GM21367 (cell line): ENCODE measurements at regions not wholly inside any gene's neighbourhood (a gene's known extent, or its start where the extent isn't known, plus 50 kb on each side); places are given as distances from the start of the nearest gene placed in this dataset.
"Not testable (repeated sequence)": the region's sequence is repeated elsewhere in the genome, so short reads cannot be mapped to it uniquely, and the experiment has no call there.

ENCODE experiments used
- ATAC-seq: cut with Tn5 transposase; IDR thresholded peaks from one replicate; pipeline ENCODE4 v1.9.1; 2021; ENCODE audit not compliant: unreplicated experiment

DNA sequence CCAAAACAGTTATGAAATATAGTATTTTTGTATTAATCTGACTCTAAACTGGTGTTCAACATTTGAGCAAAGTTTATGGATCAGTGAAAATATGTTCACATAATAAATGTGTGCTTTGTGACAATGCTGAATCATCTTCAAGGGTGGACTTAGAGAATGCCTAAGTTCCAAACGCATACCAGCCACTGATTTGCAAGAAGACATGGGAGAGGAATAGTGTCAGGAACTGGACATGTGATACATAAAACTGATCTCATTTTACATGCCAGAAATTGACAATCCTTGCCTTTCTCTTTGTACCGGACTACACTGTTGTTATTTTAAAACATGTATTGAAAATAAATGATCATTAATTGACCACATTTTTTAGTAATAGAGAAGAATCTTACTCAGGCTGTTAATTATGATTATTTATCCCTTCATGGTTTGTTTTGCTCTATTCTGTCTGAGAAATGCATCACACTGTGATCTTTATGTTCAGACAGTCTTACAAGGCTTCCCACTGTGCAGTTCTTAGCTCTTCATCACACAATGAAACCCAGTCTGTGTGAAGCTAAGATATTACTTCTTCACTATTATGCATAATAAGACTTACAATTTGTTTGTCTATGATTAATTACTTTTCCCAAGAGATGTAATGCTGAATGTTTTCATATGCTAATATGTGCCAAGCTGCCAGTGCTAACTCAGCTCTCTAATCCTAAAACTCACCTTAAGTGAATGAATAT, 1180.6 kb upstream of the CDH8 start:
- no peak for ATAC-seq

- ATAC-seq = no peak
These were observed 1165.6 kb upstream of the CDH8 start for GRCh38 chr16:63201851-63202250.

- no peak for ATAC-seq
These were observed 1164.7 kb upstream of the CDH8 start for GRCh38 chr16:63200940-63201339.

DNA sequence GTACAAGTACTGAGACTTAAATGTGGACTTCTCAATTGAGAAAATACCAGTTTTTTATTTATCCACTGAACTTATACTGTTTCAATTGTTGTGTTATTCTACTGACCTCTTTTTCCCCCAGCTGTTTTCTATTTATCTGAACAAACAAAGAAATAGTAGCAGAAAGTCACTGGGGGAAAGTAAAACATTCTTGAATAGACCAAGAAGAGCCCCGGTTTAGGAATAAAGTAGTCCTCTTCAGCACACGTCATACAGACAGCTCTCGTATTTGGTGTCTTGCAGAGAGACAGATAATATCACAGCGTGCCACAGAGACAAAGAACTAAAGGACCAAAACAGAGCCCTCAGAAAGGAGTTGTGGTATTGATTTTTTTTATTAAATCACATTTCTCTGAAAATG, 1159.1 kb upstream of the CDH8 start:
- no peak for ATAC-seq

DNA sequence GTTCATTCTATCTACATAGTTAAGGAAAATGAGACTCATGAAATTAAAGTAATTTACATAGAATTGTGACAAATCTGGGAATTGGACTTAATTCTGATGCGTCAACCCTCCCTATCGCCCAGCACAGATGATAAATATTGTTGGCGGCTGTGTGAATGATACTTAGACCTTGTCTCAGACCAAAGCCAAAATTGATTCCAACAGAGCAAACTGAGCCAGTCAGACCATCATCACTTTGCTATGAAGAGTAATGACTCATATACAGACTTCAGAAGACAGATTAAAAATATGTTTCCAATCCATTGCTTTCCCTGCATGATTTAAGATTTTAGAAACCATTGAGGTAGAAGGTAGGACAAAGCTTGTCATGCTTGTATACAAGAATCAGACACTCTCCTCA, 1156.7 kb upstream of the CDH8 start:
- no peak for ATAC-seq

- no peak for ATAC-seq
These were observed 1152.0 kb upstream of the CDH8 start for GRCh38 chr16:63188086-63188771.

- ATAC-seq = no peak
These were observed 1151.4 kb upstream of the CDH8 start for GRCh38 chr16:63187638-63188037.

- ATAC-seq = no peak
These were observed 1149.1 kb upstream of the CDH8 start for GRCh38 chr16:63185235-63185780.

DNA sequence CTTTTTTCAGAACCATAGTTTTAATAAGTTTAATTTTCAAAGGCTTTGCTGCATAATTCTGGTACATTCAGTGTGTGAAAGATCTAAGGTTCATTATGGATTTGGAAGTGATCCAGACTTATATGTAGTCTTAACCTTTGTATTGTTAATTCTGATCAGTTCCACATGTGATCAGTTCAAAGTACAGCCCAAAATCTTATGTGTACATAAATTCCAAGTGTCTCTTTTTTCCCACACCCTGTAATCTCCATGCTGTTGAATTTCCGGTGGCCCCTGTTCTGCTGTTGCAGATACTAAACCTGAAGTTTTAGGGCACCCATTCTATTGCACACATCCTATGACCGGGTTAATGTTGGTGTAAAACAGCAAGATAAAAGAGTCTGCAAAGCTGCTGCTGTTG, 1147.5 kb upstream of the CDH8 start:
- ATAC-seq = no peak

GRCh38 chr16:63175313-63175712, 1139.1 kb upstream of the CDH8 start:
- ATAC-seq = no peak

- no peak for ATAC-seq
These were observed 1138.6 kb upstream of the CDH8 start for GRCh38 chr16:63174801-63175200.

DNA sequence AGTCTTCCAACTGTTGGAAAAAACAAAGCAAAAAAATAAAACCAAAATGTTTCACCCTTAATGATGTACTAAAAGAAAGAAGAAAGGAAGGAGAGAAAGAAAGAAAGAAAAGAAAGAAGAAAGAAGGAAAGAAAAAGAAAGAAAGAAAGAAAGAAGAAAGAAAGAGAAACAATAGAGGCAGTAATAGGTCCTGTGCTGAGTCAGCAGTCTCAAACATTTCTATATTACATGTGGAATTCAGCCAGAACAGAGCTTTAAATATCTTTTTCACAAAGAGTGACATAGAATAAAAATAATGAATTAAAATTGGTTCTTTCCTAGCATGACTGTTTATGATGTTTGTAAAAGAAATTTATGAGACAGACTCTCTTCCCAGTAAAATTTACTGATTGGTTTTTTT, 1135.3 kb upstream of the CDH8 start:
- ATAC-seq = no peak

DNA sequence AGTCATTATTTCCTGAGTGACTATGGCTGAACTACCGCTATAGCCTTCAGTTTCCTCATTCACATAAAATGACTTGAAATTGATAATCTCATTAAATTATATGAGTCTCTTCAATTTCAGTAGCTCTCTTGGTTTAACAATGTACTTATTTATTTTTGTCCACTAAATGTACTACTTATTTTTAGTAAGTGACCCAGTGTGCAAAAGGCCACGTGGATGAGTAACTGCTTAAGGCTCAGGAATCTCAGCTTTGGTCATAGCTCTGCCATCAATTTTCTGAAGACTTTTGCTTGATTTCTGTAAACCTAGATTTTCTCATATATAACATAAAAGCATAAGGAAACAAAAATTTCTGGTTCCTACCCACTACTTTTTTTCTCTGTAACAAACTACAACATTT, 1132.9 kb upstream of the CDH8 start:
- no peak for ATAC-seq

- no peak for ATAC-seq
These were observed 1121.6 kb upstream of the CDH8 start for GRCh38 chr16:63157818-63158217.

- ATAC-seq = no peak
These were observed 1110.0 kb upstream of the CDH8 start for GRCh38 chr16:63146251-63146650.

DNA sequence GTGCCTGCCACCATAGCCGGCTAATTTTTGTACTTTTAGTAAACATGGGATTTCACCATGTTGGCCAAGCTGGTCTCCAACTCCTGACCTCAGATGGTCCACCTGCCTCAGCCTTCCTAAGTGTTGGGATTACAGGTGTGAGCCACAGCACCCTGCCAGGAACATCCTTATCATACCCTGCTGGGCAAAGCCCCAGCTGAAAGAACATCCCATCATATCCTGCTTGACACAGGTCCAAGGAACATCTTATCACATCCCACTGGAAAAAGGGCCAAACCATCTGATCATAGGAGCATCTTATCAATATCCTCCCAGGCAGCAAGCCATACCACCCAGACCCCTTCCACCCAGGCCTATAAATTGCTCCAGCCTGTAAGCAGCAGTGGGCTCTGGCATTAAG, 1109.2 kb upstream of the CDH8 start:
- ATAC-seq = no peak

GRCh38 chr16:63135069-63135468, 1098.8 kb upstream of the CDH8 start:
- ATAC-seq = no peak

DNA sequence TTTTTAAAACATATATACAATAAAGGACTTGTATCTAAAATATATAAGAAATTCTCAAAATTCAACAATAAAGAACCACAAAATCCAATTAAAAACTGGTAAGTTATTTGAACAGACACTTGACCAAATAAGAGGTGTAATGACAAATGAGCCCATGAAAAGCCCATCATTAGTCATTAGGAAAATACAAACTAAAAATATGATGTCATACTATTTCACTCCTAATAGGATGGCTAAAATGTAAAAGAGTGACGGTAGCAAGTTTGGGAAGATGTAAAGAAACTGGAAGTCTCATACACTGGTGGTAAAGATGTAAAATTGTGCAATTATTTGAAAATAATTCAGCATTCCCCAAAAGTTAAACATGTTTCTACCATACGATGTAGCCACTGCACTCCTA, 1095.3 kb upstream of the CDH8 start:
- ATAC-seq = no peak

GRCh38 chr16:63130942-63131341, 1094.7 kb upstream of the CDH8 start:
- no peak for ATAC-seq

GRCh38 chr16:63129411-63130125, 1093.3 kb upstream of the CDH8 start:
- no peak for ATAC-seq

DNA sequence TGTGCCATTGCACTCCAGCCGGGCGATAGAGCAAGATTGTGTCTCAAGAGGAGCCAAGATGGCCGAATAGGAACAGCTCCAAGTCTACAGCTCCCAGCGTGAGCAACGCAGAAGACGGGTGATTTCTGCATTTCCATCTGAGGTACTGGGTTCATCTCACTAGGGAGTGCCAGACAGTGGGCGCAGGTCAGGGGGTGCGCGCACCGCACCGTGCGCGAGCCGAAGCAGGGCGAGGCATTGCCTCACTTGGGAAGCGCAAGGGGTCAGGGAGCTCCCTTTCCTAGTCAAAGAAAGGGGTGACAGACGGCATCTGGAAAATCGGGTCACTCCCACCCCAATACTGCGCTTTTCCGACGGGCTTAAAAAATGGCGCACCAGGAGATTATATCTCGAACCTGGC, 1083.7 kb upstream of the CDH8 start:
- ATAC-seq = not testable (repeated sequence)

- no peak for ATAC-seq
These were observed 1063.8 kb upstream of the CDH8 start for GRCh38 chr16:63100082-63100481.
